Activated B cell treated with CpG ODN at 0.5 μM for 24 hours (primary cell): ENCODE measurements at regions not wholly inside any gene's neighbourhood (a gene's known extent, or its start where the extent isn't known, plus 50 kb on each side); places are given as distances from the start of the nearest gene placed in this dataset.
A peak's percentile ranks its signal among the peaks of the same experiment; 100 is the strongest.

Experiments
- ATAC-seq: fragments of 200-7000 bp; cut with Tn5 transposase; one replicate; pipeline ENCODE4 v1.10.0; 2021; ENCODE audit warnings: low read depth, mild to moderate bottlenecking, moderate library complexity
- CTCF ChIA-PET: fragments of 350-600 bp; sonication (Branson Sonifier 250); formaldehyde crosslinking; loops from one replicate; lab custom pipeline; 2021; ENCODE audit warnings: antibody characterized with exemption; lab: Charles Lee
- POLR2A ChIA-PET: fragments of 350-600 bp; sonication (Branson Sonifier 250); formaldehyde crosslinking; loops from one replicate; lab custom pipeline; 2021; ENCODE audit warnings: antibody characterized with exemption; lab: Charles Lee
- DNase-seq: peaks from one replicate; pipeline ENCODE4 v3.0.0; 2022
- H3K27ac Mint-ChIP-seq: one replicate; pipeline ENCODE4 v1.8.0; 2020; ENCODE audit warnings: mixed read lengths
- H3K27me3 Mint-ChIP-seq: one replicate; pipeline ENCODE4 v1.8.0; 2021; ENCODE audit warnings: mixed read lengths
- H3K36me3 Mint-ChIP-seq: one replicate; pipeline ENCODE4 v1.8.0; 2021; ENCODE audit warnings: low read depth, mixed read lengths
- H3K4me1 Mint-ChIP-seq: one replicate; pipeline ENCODE4 v1.8.0; 2021; ENCODE audit warnings: mixed read lengths
- H3K4me3 Mint-ChIP-seq: one replicate; pipeline ENCODE4 v1.8.0; 2020; ENCODE audit warnings: mild to moderate bottlenecking, mixed read lengths
- H3K9me3 Mint-ChIP-seq: one replicate; pipeline ENCODE4 v1.8.0; 2020; ENCODE audit warnings: mixed read lengths
- intact Hi-C: fragments of 100-400 bp; cut with micrococcal nuclease; formaldehyde crosslinking; loops from one replicate; pipeline ENCODE4 v1.15.1; 2024
- TF ChIP-seq, protein P1 (sequence below): fragments of 200-600 bp; IDR thresholded peaks from one replicate; pipeline ENCODE4 v1.8.0; 2022; ENCODE audit warnings: antibody characterized with exemption, mild to moderate bottlenecking

GRCh38 chr2:226143091-226143490 lies 656.5 kb downstream of the IRS1 start:
- intact Hi-C loops = no loop called here

GRCh38 chr2:226142463-226142862 lies 657.2 kb downstream of the IRS1 start:
- DNase-seq = no peak
- peaks cover 3% of the 10 kb centered on the region for H3K4me1 Mint-ChIP-seq
- H3K9me3 Mint-ChIP-seq = no peaks in the 10 kb centered on the region
- no peak for ATAC-seq
- TF ChIP-seq, protein P1, sequence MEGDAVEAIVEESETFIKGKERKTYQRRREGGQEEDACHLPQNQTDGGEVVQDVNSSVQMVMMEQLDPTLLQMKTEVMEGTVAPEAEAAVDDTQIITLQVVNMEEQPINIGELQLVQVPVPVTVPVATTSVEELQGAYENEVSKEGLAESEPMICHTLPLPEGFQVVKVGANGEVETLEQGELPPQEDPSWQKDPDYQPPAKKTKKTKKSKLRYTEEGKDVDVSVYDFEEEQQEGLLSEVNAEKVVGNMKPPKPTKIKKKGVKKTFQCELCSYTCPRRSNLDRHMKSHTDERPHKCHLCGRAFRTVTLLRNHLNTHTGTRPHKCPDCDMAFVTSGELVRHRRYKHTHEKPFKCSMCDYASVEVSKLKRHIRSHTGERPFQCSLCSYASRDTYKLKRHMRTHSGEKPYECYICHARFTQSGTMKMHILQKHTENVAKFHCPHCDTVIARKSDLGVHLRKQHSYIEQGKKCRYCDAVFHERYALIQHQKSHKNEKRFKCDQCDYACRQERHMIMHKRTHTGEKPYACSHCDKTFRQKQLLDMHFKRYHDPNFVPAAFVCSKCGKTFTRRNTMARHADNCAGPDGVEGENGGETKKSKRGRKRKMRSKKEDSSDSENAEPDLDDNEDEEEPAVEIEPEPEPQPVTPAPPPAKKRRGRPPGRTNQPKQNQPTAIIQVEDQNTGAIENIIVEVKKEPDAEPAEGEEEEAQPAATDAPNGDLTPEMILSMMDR = no peak
- H3K36me3 Mint-ChIP-seq = no peaks in the 10 kb centered on the region
- POLR2A ChIA-PET = no interaction called here
- H3K27ac Mint-ChIP-seq = no peak overlapping the region
- intact Hi-C loops = no loop called here
- H3K4me3 Mint-ChIP-seq = no peak overlapping the region
- H3K27me3 Mint-ChIP-seq = no peaks in the 10 kb centered on the region
- CTCF ChIA-PET = no interaction called here

More at GRCh38 chr2:226143091-226143490, 656.5 kb downstream of the IRS1 start:
- no peaks in the 10 kb centered on the region for H3K36me3 Mint-ChIP-seq
- POLR2A ChIA-PET = no interaction called here
- CTCF ChIA-PET = no interaction called here
- H3K27me3 Mint-ChIP-seq = no peaks in the 10 kb centered on the region
- TF ChIP-seq, protein P1 = no peak
- ATAC-seq = no peak
- no peak for DNase-seq
- H3K4me3 Mint-ChIP-seq = no peak overlapping the region
- no peaks in the 10 kb centered on the region for H3K4me1 Mint-ChIP-seq
- H3K9me3 Mint-ChIP-seq = no peaks in the 10 kb centered on the region
- H3K27ac Mint-ChIP-seq = no peak overlapping the region

DNA sequence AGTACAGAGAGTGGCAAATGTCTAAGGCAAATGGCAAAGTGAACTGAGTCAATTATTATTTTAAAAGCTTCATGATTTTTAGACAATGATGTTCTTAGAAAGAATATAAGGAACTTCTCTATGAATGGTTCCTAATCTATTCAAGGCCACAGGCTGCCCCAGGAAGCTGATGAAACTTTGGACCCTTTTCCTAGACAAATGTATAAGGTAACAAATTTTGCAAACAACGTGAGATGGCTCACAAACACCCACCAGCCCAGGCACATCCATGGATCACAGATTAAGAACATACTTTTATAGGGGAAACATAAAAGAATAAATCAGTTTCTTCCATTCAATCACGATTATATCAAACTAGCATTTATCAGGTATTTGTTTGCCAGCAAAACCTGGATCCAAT lies 659.0 kb downstream of the IRS1 start:
- TF ChIP-seq, protein P1 = no peak
- POLR2A ChIA-PET = no interaction called here
- H3K27ac Mint-ChIP-seq = no peak overlapping the region
- ATAC-seq (no peak), DNase-seq (no peak)
- H3K4me1 Mint-ChIP-seq = peaks cover 15% of the 10 kb centered on the region
- intact Hi-C loops = no loop called here
- H3K9me3 Mint-ChIP-seq = no peaks in the 10 kb centered on the region
- CTCF ChIA-PET = no interaction called here
- no peaks in the 10 kb centered on the region for H3K27me3 Mint-ChIP-seq
- no peaks in the 10 kb centered on the region for H3K36me3 Mint-ChIP-seq
- no peak overlapping the region for H3K4me3 Mint-ChIP-seq

DNA sequence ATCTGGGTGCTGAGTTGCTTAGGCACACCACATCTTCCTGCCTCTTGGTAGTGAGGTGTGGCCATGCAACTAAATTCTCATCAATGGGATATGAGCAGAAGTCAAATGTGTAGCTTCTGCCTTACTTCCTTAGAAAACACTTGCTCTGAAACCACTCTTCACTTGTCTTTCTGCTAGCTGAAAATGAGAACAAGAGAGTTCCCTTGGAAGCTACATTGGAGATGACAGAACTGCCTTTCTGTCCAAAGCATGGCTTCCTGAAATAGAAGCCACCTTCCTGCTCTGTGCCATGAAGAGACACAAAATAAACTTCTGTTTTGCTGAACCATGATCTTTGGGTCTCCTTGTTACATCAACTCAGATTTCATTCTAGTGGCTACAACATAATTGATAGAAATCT lies 659.9 kb downstream of the IRS1 start:
- Mint-ChIP-seq H3K36me3 (no peaks in the 10 kb centered on the region), H3K9me3 (no peaks in the 10 kb centered on the region)

DNA sequence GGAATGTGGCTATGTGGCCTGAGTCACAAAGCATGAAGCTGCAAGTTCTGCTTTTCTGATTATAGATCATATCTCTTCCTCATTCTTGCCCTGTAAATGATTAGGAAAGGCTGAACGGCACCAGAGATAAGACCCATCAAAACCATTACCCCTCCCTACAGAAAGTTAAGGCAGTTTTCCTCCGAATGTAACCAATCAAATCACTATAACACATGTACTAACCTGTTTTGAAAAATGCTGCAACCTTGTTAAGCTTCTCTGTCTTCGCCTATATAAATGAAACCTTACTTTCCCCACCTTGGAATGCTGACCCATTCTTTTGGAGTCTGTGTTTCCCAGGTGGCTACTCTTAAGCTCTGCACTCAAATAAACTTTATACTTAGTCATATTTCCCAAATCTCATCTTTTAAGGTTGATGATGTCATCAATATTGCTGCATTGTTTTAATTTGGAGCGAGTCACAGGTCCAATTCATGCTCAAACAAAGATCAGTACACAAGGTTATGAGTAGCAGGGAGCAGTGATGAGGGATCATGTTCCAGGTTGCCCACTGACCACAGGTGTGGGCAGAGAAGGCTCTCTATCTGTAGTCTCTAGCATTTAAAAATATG lies 662.3 kb downstream of the IRS1 start:
- ChIA-PET POLR2A (no interaction called here), CTCF (no interaction called here)
- intact Hi-C loops = no loop called here
- Mint-ChIP-seq H3K4me3 (no peak overlapping the region), H3K27ac (no peak overlapping the region), H3K4me1 (peaks cover 15% of the 10 kb centered on the region), H3K9me3 (no peaks in the 10 kb centered on the region), H3K27me3 (no peaks in the 10 kb centered on the region), H3K36me3 (no peaks in the 10 kb centered on the region)
- TF ChIP-seq, protein P1 = no peak
- DNase-seq (no peak), ATAC-seq (peak; percentile 64)

More for the DNA sequence above, 659.9 kb downstream of the IRS1 start:
- ChIA-PET POLR2A (no interaction called here), CTCF (no interaction called here)
- TF ChIP-seq, protein P1 = no peak
- DNase-seq (no peak), ATAC-seq (no peak)
- intact Hi-C loops = no loop called here
- Mint-ChIP-seq H3K27ac (no peak overlapping the region), H3K4me1 (peaks cover 15% of the 10 kb centered on the region), H3K4me3 (no peak overlapping the region), H3K27me3 (no peaks in the 10 kb centered on the region)
